Caco-2 (cell line): ENCODE measurements at regions not wholly inside any gene's neighbourhood (a gene's known extent, or its start where the extent isn't known, plus 50 kb on each side); places are given as distances from the start of the nearest gene placed in this dataset.

Experiments
- BruUV-seq: library from RNA; stranded (reverse); fragments of 400-500 nt; replicated peaks from 2 replicates; lab custom pipeline; 2021; lab: Mats Ljungman, UMichigan
- CTCF ChIA-PET: fragments of 300-600 bp; sonication (Branson Sonifier 250); formaldehyde crosslinking; loops from one replicate; lab custom pipeline; 2022; ENCODE audit warnings: antibody characterized with exemption; lab: Charles Lee
- POLR2A ChIA-PET: fragments of 300-600 bp; sonication (Branson Sonifier 250); formaldehyde crosslinking; loops from one replicate; lab custom pipeline; 2022; ENCODE audit warnings: antibody characterized with exemption; lab: Charles Lee
- DNase-seq, 2 experiments: peaks; one replicate each; pipeline versions ENCODE4 v3.0.0 to v3.0.0-alpha.2; 2020 to 2022
- H3K27me3 ChIP-seq: replicated peaks from 2 replicates; pipeline ENCODE4 v1.6.0; 2011; ENCODE audit warnings: low read length; ENCODE audit not compliant: control insufficient read depth, insufficient read depth
- H3K36me3 ChIP-seq: 2 replicates; pipeline ENCODE4 v1.5.1; 2011; ENCODE audit warnings: low read length; ENCODE audit not compliant: control insufficient read depth, insufficient read depth
- H3K4me1 ChIP-seq: fragments of 250-450 bp; sonication (Bioruptor Pico); 2 replicates; pipeline ENCODE4 v1.5.1; 2020; ENCODE audit warnings: mild to moderate bottlenecking
- H3K4me3 ChIP-seq: 2 replicates; pipeline ENCODE4 v1.5.1; 2011; ENCODE audit warnings: low read depth, mild to moderate bottlenecking, control low read depth, low read length
- H3K9me3 ChIP-seq: fragments of 250-450 bp; sonication (Bioruptor Pico); 2 replicates; pipeline ENCODE4 v1.5.1; 2020; ENCODE audit warnings: mild to moderate bottlenecking, moderate library complexity
- H3K27ac Mint-ChIP-seq: one replicate; pipeline ENCODE4 v1.8.0; 2022; ENCODE audit warnings: mixed read lengths; ENCODE audit not compliant: unreplicated experiment
- H3K27me3 Mint-ChIP-seq: one replicate; pipeline ENCODE4 v1.8.0; 2022; ENCODE audit warnings: mixed read lengths; ENCODE audit not compliant: insufficient read depth, unreplicated experiment
- H3K36me3 Mint-ChIP-seq: one replicate; pipeline ENCODE4 v1.8.0; 2022; ENCODE audit warnings: mild to moderate bottlenecking, mixed read lengths; ENCODE audit not compliant: insufficient read depth, unreplicated experiment
- H3K4me1 Mint-ChIP-seq: one replicate; pipeline ENCODE4 v1.8.0; 2022; ENCODE audit warnings: low read depth, mixed read lengths; ENCODE audit not compliant: unreplicated experiment
- H3K4me3 Mint-ChIP-seq: one replicate; pipeline ENCODE4 v1.8.0; 2022; ENCODE audit warnings: mild to moderate bottlenecking, moderate library complexity, mixed read lengths; ENCODE audit not compliant: unreplicated experiment
- H3K9me3 Mint-ChIP-seq: one replicate; pipeline ENCODE4 v1.8.0; 2022; ENCODE audit warnings: mixed read lengths; ENCODE audit not compliant: unreplicated experiment
- intact Hi-C: fragments of 100-400 bp; cut with micrococcal nuclease; formaldehyde crosslinking; loops from one replicate; pipeline ENCODE4 v1.10.0; 2022; ENCODE audit not compliant: unreplicated experiment
- TF ChIP-seq, protein P1 (sequence below), 2 experiments: fragments of 200-600 bp in 1 of 2; IDR thresholded peaks; 1 replicate in 1 of 2; 2 replicates in 1 of 2; pipeline versions ENCODE4 v1.5.1 to v1.8.0; 2011 to 2022; ENCODE audit warnings: antibody characterized with exemption in 1 of 2, control low read depth in 1 of 2, inconsistent platforms in 1 of 2, low read depth in 1 of 2, low read length in 1 of 2, mild to moderate bottlenecking in 1 of 2, moderate library complexity in 1 of 2; ENCODE audit not compliant: insufficient read depth in 1 of 2, severe bottlenecking in 1 of 2, unreplicated experiment in 1 of 2

DNA sequence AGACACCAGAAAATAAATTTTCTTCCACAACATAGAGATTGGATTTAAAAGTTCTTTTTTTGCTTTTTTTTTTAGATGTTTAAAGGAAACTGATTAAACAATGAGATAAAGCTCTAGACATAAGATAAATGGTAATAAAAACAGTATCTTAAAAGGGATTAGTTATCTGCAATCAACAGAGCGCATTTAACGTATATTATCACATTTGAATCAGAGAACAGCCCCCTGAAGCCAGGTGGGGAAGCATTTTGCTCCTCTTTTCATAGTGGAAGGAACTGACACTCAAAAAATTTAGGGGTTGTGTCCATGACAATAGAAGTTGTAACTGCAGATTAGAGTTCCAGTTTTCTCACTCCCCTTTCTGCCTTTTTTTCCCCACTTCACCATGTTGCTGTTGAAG lies 367.6 kb downstream of the SPATA31D1 start:
- Histone ChIP-seq H3K4me3 (no peak overlapping the region), H3K27me3 (no peaks in the 10 kb centered on the region), H3K9me3 (no peaks in the 10 kb centered on the region), H3K36me3 (no peaks in the 10 kb centered on the region), H3K4me1 (no peaks in the 10 kb centered on the region)
- Mint-ChIP-seq H3K27me3 (no peaks in the 10 kb centered on the region), H3K4me3 (no peak overlapping the region), H3K27ac (no peak overlapping the region), H3K4me1 (no peaks in the 10 kb centered on the region), H3K9me3 (no peaks in the 10 kb centered on the region), H3K36me3 (no peaks in the 10 kb centered on the region)
- TF ChIP-seq, protein P1, sequence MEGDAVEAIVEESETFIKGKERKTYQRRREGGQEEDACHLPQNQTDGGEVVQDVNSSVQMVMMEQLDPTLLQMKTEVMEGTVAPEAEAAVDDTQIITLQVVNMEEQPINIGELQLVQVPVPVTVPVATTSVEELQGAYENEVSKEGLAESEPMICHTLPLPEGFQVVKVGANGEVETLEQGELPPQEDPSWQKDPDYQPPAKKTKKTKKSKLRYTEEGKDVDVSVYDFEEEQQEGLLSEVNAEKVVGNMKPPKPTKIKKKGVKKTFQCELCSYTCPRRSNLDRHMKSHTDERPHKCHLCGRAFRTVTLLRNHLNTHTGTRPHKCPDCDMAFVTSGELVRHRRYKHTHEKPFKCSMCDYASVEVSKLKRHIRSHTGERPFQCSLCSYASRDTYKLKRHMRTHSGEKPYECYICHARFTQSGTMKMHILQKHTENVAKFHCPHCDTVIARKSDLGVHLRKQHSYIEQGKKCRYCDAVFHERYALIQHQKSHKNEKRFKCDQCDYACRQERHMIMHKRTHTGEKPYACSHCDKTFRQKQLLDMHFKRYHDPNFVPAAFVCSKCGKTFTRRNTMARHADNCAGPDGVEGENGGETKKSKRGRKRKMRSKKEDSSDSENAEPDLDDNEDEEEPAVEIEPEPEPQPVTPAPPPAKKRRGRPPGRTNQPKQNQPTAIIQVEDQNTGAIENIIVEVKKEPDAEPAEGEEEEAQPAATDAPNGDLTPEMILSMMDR (IDR thresholded peaks at IDR 0.05; ENCODE audit: insufficient read depth in 1 of 2, low read depth in 1 of 2, low read length in 1 of 2, severe bottlenecking in 1 of 2, unreplicated experiment in 1 of 2), result no peak
- DNase-seq, result no peak
- POLR2A ChIA-PET, result no interaction called here
- no TSS peak for BruUV-seq
- intact Hi-C loops, result no loop called here
- CTCF ChIA-PET, result no interaction called here

DNA sequence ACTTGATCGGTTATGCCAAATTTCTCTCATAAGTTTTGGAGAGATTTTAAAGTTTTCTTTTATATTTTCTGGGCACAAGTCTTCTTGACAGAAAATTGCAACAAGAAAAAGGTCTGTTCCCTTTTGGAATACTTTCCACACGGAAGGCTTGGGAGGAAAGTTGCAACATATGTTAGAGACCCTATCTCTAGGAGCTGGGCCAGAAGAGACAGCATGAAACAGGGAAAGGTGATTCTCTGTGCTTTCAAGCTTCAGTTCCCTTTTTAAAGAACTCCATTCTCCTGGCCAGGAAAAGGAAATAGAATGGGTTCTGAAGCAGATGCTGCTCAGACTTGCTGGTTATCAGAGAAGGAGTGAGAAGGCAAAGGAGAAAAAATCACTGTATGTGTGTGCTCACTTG lies 368.3 kb downstream of the SPATA31D1 start:
- Mint-ChIP-seq H3K27ac (no peak overlapping the region), H3K4me1 (no peaks in the 10 kb centered on the region), H3K36me3 (no peaks in the 10 kb centered on the region), H3K9me3 (no peaks in the 10 kb centered on the region), H3K27me3 (no peaks in the 10 kb centered on the region), H3K4me3 (no peak overlapping the region)
- DNase-seq, result no peak
- no peaks in the 10 kb centered on the region for H3K9me3 ChIP-seq
- POLR2A ChIA-PET, result no interaction called here
- CTCF ChIA-PET, result no interaction called here
- no peaks in the 10 kb centered on the region for H3K4me1 ChIP-seq
- no peak overlapping the region for H3K4me3 ChIP-seq
- H3K27me3 ChIP-seq, result no peaks in the 10 kb centered on the region
- TF ChIP-seq, protein P1 (IDR thresholded peaks at IDR 0.05; ENCODE audit: insufficient read depth in 1 of 2, low read depth in 1 of 2, low read length in 1 of 2, severe bottlenecking in 1 of 2, unreplicated experiment in 1 of 2), result no peak
- no peaks in the 10 kb centered on the region for H3K36me3 ChIP-seq
- intact Hi-C loops, result no loop called here
- no TSS peak for BruUV-seq

DNA sequence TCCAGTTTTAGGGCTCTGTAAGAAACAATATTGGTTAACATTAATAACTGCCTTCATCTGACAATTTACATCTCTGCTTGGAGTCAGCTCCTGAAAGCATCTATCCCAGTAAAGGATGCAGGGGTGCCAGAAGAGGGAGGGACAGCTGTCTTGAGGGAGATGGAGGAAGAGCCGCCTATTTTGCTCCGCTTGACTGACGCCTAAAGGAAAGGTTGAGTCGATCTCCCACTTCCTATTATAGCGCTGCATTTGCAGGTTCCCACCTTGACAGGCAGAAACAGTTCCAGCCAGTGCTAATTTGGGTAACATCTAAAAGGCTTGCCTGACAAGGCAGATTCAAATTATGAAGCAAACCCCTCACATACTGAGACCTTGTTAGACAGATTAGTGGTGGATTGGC lies 374.6 kb downstream of the SPATA31D1 start:
- no peaks in the 10 kb centered on the region for H3K27me3 Mint-ChIP-seq
- BruUV-seq, result no TSS peak
- Histone ChIP-seq H3K36me3 (no peaks in the 10 kb centered on the region), H3K4me1 (no peaks in the 10 kb centered on the region), H3K9me3 (no peaks in the 10 kb centered on the region), H3K27me3 (no peaks in the 10 kb centered on the region), H3K4me3 (no peak overlapping the region)
- intact Hi-C loops, result no loop called here
- TF ChIP-seq, protein P1 (IDR thresholded peaks at IDR 0.05; ENCODE audit: insufficient read depth in 1 of 2, low read depth in 1 of 2, low read length in 1 of 2, severe bottlenecking in 1 of 2, unreplicated experiment in 1 of 2), result no peak
- no peak overlapping the region for H3K4me3 Mint-ChIP-seq
- H3K4me1 Mint-ChIP-seq, result no peaks in the 10 kb centered on the region
- no peak for DNase-seq
- CTCF ChIA-PET, result no interaction called here
- POLR2A ChIA-PET, result no interaction called here
- no peaks in the 10 kb centered on the region for H3K9me3 Mint-ChIP-seq
- H3K27ac Mint-ChIP-seq, result no peak overlapping the region
- H3K36me3 Mint-ChIP-seq, result no peaks in the 10 kb centered on the region
